SK-N-SH (cell line): ENCODE measurements at regions not wholly inside any gene's neighbourhood (a gene's known extent, or its start where the extent isn't known, plus 50 kb on each side); places are given as distances from the start of the nearest gene placed in this dataset.

Experiments used
- CTCF ChIA-PET: fragments of 300-600, 350-600 bp; formaldehyde crosslinking; extraction: SDS; loops from one replicate; lab custom pipeline; 2021; lab: Yijun Ruan, JAX
- POLR2A ChIA-PET: fragments of 350-600 bp; sonication (Branson Sonifier 250); formaldehyde crosslinking; extraction: SDS; loops from one replicate; lab custom pipeline; 2020; ENCODE audit warnings: antibody characterized with exemption, inconsistent platforms; lab: Yijun Ruan, JAX
- DNase-seq: peaks from one replicate; pipeline ENCODE4 v3.0.0; 2012
- H2AFZ ChIP-seq: fragments of 200-600 bp; sonication (generic); 2 replicates; pipeline ENCODE4 v1.8.1; 2016; ENCODE audit warnings: antibody characterized with exemption, mild to moderate bottlenecking, low read depth
- H3F3A ChIP-seq: fragments of 200-600 bp; sonication (generic); replicated peaks from 2 replicates; pipeline ENCODE3; 2016; ENCODE audit warnings: antibody characterized with exemption, mild to moderate bottlenecking; ENCODE audit not compliant: insufficient read depth
- H3K27ac ChIP-seq, 2 experiments: fragments of 200-500 bp in 1 of 2; fragments of 200-600 bp in 1 of 2; sonication (Bioruptor generic) in 1 of 2; sonication (generic), shearing (Covaris generic) in 1 of 2; 2 replicates each; pipeline versions ENCODE4 v1.5.1 to v1.6.1; 2014 to 2016; ENCODE audit warnings: low read depth in 2 of 2, inconsistent platforms in 1 of 2, low read length in 1 of 2, mild to moderate bottlenecking in 1 of 2, mixed read lengths in 1 of 2
- H3K27me3 ChIP-seq: fragments of 200-600 bp; sonication (generic), shearing (Covaris generic); 2 replicates; pipeline ENCODE4 v1.6.1; 2016; ENCODE audit warnings: mixed run types; ENCODE audit not compliant: insufficient read depth
- H3K36me3 ChIP-seq, 2 experiments: fragments of 200-500 bp in 1 of 2; fragments of 200-600 bp in 1 of 2; sonication (Bioruptor generic) in 1 of 2; sonication (generic) in 1 of 2; replicated peaks in 1 of 2; 2 replicates each; pipeline versions ENCODE3 to v1.5.1; 2014 to 2016; ENCODE audit warnings: low read length in 1 of 2, mild to moderate bottlenecking in 1 of 2; ENCODE audit not compliant: insufficient read depth in 2 of 2, control insufficient read depth in 1 of 2
- H3K4me1 ChIP-seq, 2 experiments: fragments of 200-500 bp in 1 of 2; fragments of 200-600 bp in 1 of 2; sonication (Bioruptor generic) in 1 of 2; sonication (generic), shearing (Covaris generic) in 1 of 2; 2 replicates each; pipeline versions ENCODE4 v1.5.1 to v1.6.1; 2014 to 2016; ENCODE audit warnings: low read depth in 1 of 2, low read length in 1 of 2, mixed run types in 1 of 2; ENCODE audit not compliant: insufficient read depth in 2 of 2, control insufficient read depth in 1 of 2
- H3K4me2 ChIP-seq: fragments of 200-600 bp; sonication (generic), shearing (Covaris generic); 2 replicates; pipeline ENCODE4 v1.6.1; 2017; ENCODE audit warnings: mixed run types
- H3K4me3 ChIP-seq, 2 experiments: fragments of 200-500 bp in 1 of 2; fragments of 200-600 bp in 1 of 2; sonication (Bioruptor generic) in 1 of 2; sonication (generic), shearing (Covaris generic) in 1 of 2; 2 replicates each; pipeline versions ENCODE4 v1.5.1 to v1.8.1; 2014 to 2016; ENCODE audit warnings: low read depth in 2 of 2, inconsistent platforms in 1 of 2, low read length in 1 of 2, mild to moderate bottlenecking in 1 of 2, mixed read lengths in 1 of 2, moderate library complexity in 1 of 2
- H3K79me2 ChIP-seq: fragments of 200-600 bp; sonication (generic); 2 replicates; pipeline ENCODE4 v1.8.1; 2017; ENCODE audit warnings: mild to moderate bottlenecking; ENCODE audit not compliant: insufficient read depth
- H3K9ac ChIP-seq: fragments of 200-600 bp; sonication (generic); 2 replicates; pipeline ENCODE4 v1.6.1; 2017; ENCODE audit warnings: mixed run types
- H3K9me2 ChIP-seq: fragments of 200-600 bp; sonication (generic); 2 replicates; pipeline ENCODE4 v1.6.1; 2017; ENCODE audit warnings: mixed run types
- H3K9me3 ChIP-seq: fragments of 200-600 bp; sonication (generic); 2 replicates; pipeline ENCODE4 v1.6.1; 2017; ENCODE audit warnings: mixed run types, mild to moderate bottlenecking, moderate library complexity
- H4K20me1 ChIP-seq: fragments of 200-600 bp; sonication (generic); 2 replicates; pipeline ENCODE4 v1.6.1; 2017; ENCODE audit warnings: mild to moderate bottlenecking, mixed run types; ENCODE audit not compliant: insufficient read depth
- FOXJ3 ChIP-seq: sonication (generic); formaldehyde crosslinking; IDR thresholded peaks from 2 replicates; pipeline ENCODE4 v1.5.1; 2020; ENCODE audit warnings: mild to moderate bottlenecking, missing genetic modification reagents
- GABPA ChIP-seq: IDR thresholded peaks from 2 replicates; pipeline ENCODE4 v1.4.0; 2012; ENCODE audit warnings: low read depth, mild to moderate bottlenecking
- MEF2A ChIP-seq: IDR thresholded peaks from 2 replicates; pipeline ENCODE4 v1.4.0; 2012; ENCODE audit warnings: low read depth, borderline replicate concordance
- NRF1 ChIP-seq: IDR thresholded peaks from 2 replicates; pipeline ENCODE4 v1.6.1; 2012; ENCODE audit warnings: low read depth, mild to moderate bottlenecking, low read length
- POLR2AphosphoS5 ChIP-seq: IDR thresholded peaks from 2 replicates; pipeline ENCODE4 v1.6.1; 2012; ENCODE audit warnings: low read depth, low read length
- WGBS: methylation state at CpG from one replicate; pipeline ENCODE4 v1.1.6; 2017; ENCODE audit warnings: low lambda C conversion rate; 5-methylcytosine and 5-hydroxymethylcytosine counted together
- TF ChIP-seq, protein P1 (sequence below): fragments of 150-350 bp; IDR thresholded peaks from 2 replicates; pipeline ENCODE4 v1.6.1; 2016; ENCODE audit warnings: mild to moderate bottlenecking, low read depth, low read length
- TF ChIP-seq, protein P2 (sequence below): IDR thresholded peaks from 2 replicates; pipeline ENCODE4 v1.4.0; 2012; ENCODE audit warnings: low read depth, borderline replicate concordance
- TF ChIP-seq, protein P3 (sequence below): fragments of 150-350 bp; IDR thresholded peaks from 2 replicates; pipeline ENCODE4 v1.6.1; 2017; ENCODE audit warnings: antibody characterized with exemption, low read length, low read depth, borderline replicate concordance
- TF ChIP-seq, protein P4 (sequence below): IDR thresholded peaks from 2 replicates; pipeline ENCODE4; 2012
- TF ChIP-seq, protein P5 (sequence below): IDR thresholded peaks from 2 replicates; pipeline ENCODE4 v1.4.0; 2012; ENCODE audit warnings: low read depth, borderline replicate concordance

DNA sequence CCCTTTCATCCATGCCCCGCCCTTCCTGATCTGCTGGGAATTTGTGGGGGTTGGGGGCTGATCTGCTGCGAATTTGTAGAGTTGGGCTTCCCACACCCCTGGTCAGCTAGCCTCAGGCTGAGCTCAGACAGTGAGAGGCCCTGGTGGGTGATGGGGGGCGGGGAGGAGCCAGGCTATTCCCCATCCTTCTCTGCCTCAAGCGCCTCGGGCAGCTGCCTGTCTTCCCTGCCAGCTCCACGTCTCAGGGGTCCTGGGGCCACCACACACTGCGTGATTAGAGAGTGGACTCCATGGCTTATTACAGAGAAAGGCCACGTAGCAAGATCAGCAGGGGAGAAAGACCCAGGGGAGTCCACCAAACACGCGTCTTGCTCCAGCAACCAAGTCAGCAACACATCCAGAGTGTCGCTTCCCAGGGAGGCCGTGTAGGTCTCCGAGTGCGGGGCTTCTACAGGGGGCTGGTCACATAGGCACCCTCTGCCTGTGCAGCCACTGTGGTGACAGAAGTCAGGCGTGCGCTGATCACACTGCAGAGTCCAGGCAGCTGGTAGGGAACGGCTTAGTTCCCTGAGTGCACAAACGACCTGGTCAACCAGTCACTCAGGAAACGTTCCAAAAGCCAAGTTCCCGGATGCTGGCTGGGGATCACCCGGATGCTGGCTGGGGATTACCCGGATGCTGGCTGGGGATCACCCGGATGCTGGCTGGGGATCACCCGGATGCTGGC, 254.4 kb upstream of the SFSWAP start:
- no peaks in the 10 kb centered on the region for H3F3A ChIP-seq
- no peaks in the 10 kb centered on the region for H3K79me2 ChIP-seq
- no peak overlapping the region for H3K4me2 ChIP-seq
- DNase-seq, result no peak
- no peaks in the 10 kb centered on the region for H4K20me1 ChIP-seq
- ChIA-PET CTCF (interaction anchor here (0.6 to 6.0 kb wide), 6 partner anchors 10 to 540 kb away, joined by 3 to 87 read pairs (median 3); no protein-coding TSS in a partner anchor), POLR2A (interaction anchor here (0.6 kb wide), 1 partner anchor 373 kb away, joined by 4 read pairs; no protein-coding TSS in a partner anchor)
- no peak overlapping the region for H3K4me3 ChIP-seq
- TF ChIP-seq, protein P1, sequence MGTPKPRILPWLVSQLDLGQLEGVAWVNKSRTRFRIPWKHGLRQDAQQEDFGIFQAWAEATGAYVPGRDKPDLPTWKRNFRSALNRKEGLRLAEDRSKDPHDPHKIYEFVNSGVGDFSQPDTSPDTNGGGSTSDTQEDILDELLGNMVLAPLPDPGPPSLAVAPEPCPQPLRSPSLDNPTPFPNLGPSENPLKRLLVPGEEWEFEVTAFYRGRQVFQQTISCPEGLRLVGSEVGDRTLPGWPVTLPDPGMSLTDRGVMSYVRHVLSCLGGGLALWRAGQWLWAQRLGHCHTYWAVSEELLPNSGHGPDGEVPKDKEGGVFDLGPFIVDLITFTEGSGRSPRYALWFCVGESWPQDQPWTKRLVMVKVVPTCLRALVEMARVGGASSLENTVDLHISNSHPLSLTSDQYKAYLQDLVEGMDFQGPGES, result no peak
- 62% methylated on average over 13 of the region's 24 CpGs for WGBS
- H3K27ac ChIP-seq, result no peak overlapping the region
- H3K9me2 ChIP-seq, result no peaks in the 10 kb centered on the region
- no peaks in the 10 kb centered on the region for H3K27me3 ChIP-seq
- peaks cover 0 to 4% of the 10 kb centered on the region in 2 experiments; a peak in 1 of 4 replicates for H3K4me1 ChIP-seq
- H2AFZ ChIP-seq, result no peak overlapping the region
- H3K9me3 ChIP-seq, result no peaks in the 10 kb centered on the region
- no peak overlapping the region for H3K9ac ChIP-seq
- H3K36me3 ChIP-seq, result no peaks in the 10 kb centered on the region

DNA sequence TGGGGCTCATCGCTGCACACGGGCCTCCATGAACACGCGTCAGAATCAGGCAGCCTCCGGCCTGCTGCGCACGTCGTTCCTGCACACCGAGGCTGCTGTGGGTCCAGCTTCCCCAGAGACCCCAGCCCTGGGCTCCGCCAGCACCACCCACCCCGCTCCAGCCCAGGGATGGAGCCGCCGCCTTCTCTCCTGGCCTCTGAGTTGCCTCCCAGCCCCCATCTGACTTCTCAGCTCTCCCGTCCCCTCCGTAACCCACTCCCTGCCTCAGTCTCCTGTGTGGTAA, 253.9 kb upstream of the SFSWAP start:
- H3K9me3 ChIP-seq, result no peaks in the 10 kb centered on the region
- TF ChIP-seq, protein P2, sequence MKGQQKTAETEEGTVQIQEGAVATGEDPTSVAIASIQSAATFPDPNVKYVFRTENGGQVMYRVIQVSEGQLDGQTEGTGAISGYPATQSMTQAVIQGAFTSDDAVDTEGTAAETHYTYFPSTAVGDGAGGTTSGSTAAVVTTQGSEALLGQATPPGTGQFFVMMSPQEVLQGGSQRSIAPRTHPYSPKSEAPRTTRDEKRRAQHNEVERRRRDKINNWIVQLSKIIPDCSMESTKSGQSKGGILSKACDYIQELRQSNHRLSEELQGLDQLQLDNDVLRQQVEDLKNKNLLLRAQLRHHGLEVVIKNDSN, result no peak
- TF ChIP-seq FOXJ3 (CRISPR knock-in tag), result no peak
- TF ChIP-seq, protein P1, result no peak
- no peak overlapping the region for H3K9ac ChIP-seq
- 89% methylated on average over 5 of the region's 15 CpGs for WGBS
- H3K27ac ChIP-seq, result no peak overlapping the region
- H3K4me1 ChIP-seq, result peaks cover 0 to 4% of the 10 kb centered on the region in 2 experiments; a peak in 1 of 4 replicates
- H3K4me2 ChIP-seq, result no peak overlapping the region
- H3F3A ChIP-seq, result no peaks in the 10 kb centered on the region
- no peak overlapping the region for H2AFZ ChIP-seq
- no peaks in the 10 kb centered on the region for H3K27me3 ChIP-seq
- POLR2A ChIA-PET, result no interaction called here
- no peaks in the 10 kb centered on the region for H4K20me1 ChIP-seq
- H3K4me3 ChIP-seq, result no peak overlapping the region
- CTCF ChIA-PET, result interaction anchor here (1.0 to 6.0 kb wide), 4 partner anchors 9 to 353 kb away, joined by 3 to 87 read pairs (median 3); no protein-coding TSS in a partner anchor
- H3K79me2 ChIP-seq, result no peaks in the 10 kb centered on the region
- H3K36me3 ChIP-seq, result no peaks in the 10 kb centered on the region
- no peaks in the 10 kb centered on the region for H3K9me2 ChIP-seq
- no peak for DNase-seq

DNA sequence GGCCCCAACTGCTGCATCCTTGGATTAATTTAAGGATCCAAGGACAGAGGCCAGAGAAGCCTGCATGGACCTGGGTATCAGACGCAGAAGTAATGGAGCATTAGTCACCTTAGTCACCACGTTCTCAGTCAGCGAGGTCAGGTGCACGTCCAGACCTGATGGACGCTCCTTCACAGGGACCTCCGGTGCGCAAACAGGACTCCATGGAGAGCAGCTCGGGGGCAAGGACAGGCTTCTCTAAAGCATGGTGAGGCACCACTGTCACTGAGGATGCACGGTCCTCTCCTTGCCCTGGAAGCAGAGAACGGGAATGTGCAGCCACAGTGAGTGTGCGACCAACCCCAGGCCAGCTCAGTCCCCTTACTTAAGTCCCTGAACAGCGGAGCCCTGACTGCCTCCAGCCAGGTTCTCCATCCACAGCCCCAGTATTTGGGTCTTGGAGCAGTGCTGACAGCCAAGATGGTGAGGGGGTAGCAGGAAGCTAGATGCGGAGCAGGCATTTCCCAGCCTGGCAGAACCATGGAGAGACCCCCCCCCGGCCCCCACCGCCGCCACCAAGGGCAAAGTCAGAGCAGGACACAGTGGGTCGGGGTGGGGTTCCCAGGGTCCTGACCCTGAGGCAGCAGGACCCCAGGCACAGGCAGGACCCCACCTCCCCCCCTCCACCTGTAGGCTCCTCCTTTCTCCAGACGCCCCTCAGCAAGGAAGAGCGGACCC, 253.4 kb upstream of the SFSWAP start:
- Histone ChIP-seq H3K36me3 (no peaks in the 10 kb centered on the region), H3K27me3 (no peaks in the 10 kb centered on the region), H3K4me3 (no peak overlapping the region), H3K79me2 (no peaks in the 10 kb centered on the region), H3K27ac (no peak overlapping the region), H2AFZ (no peak overlapping the region), H3K9me3 (no peaks in the 10 kb centered on the region), H3K9ac (no peak overlapping the region), H3K4me2 (no peak overlapping the region), H3F3A (no peaks in the 10 kb centered on the region), H3K4me1 (peaks cover 0 to 4% of the 10 kb centered on the region in 2 experiments; a peak in 1 of 4 replicates), H4K20me1 (no peaks in the 10 kb centered on the region), H3K9me2 (no peaks in the 10 kb centered on the region)
- DNase-seq, result no peak
- ChIA-PET CTCF (interaction anchor here (1.2 to 6.0 kb wide), 3 partner anchors 9 to 353 kb away, joined by 3 to 87 read pairs (median 3); no protein-coding TSS in a partner anchor), POLR2A (no interaction called here)
- 56% methylated on average over 8 of the region's 19 CpGs for WGBS
- TF ChIP-seq MEF2A (no peak), POLR2AphosphoS5 (no peak), NRF1 (no peak), GABPA (no peak)
- TF ChIP-seq, protein P3, sequence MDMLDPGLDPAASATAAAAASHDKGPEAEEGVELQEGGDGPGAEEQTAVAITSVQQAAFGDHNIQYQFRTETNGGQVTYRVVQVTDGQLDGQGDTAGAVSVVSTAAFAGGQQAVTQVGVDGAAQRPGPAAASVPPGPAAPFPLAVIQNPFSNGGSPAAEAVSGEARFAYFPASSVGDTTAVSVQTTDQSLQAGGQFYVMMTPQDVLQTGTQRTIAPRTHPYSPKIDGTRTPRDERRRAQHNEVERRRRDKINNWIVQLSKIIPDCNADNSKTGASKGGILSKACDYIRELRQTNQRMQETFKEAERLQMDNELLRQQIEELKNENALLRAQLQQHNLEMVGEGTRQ, result no peak
- TF ChIP-seq, protein P4, sequence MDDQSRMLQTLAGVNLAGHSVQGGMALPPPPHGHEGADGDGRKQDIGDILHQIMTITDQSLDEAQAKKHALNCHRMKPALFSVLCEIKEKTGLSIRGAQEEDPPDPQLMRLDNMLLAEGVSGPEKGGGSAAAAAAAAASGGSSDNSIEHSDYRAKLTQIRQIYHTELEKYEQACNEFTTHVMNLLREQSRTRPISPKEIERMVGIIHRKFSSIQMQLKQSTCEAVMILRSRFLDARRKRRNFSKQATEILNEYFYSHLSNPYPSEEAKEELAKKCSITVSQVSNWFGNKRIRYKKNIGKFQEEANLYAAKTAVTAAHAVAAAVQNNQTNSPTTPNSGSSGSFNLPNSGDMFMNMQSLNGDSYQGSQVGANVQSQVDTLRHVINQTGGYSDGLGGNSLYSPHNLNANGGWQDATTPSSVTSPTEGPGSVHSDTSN, result no peak
- TF ChIP-seq, protein P5, sequence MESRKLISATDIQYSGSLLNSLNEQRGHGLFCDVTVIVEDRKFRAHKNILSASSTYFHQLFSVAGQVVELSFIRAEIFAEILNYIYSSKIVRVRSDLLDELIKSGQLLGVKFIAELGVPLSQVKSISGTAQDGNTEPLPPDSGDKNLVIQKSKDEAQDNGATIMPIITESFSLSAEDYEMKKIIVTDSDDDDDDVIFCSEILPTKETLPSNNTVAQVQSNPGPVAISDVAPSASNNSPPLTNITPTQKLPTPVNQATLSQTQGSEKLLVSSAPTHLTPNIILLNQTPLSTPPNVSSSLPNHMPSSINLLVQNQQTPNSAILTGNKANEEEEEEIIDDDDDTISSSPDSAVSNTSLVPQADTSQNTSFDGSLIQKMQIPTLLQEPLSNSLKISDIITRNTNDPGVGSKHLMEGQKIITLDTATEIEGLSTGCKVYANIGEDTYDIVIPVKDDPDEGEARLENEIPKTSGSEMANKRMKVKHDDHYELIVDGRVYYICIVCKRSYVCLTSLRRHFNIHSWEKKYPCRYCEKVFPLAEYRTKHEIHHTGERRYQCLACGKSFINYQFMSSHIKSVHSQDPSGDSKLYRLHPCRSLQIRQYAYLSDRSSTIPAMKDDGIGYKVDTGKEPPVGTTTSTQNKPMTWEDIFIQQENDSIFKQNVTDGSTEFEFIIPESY, result no peak
